HG02870 (cell line): ENCODE measurements at regions not wholly inside any gene's neighbourhood (a gene's known extent, or its start where the extent isn't known, plus 50 kb on each side); places are given as distances from the start of the nearest gene placed in this dataset.
"Not testable (repeated sequence)": the region's sequence is repeated elsewhere in the genome, so short reads cannot be mapped to it uniquely, and the experiment has no call there.

ENCODE experiments used
- ATAC-seq: cut with Tn5 transposase; IDR thresholded peaks from one replicate; pipeline ENCODE4 v1.9.1; 2021; ENCODE audit warnings: mild to moderate bottlenecking, moderate library complexity; ENCODE audit not compliant: unreplicated experiment

GRCh38 chr1:91207691-91208090 lies 185.9 kb upstream of the ZNF644 start:
- not testable (repeated sequence) for ATAC-seq

- ATAC-seq = not testable (repeated sequence)
These were observed 182.3 kb upstream of the ZNF644 start for GRCh38 chr1:91204150-91204549.

GRCh38 chr1:91201694-91202093 lies 179.9 kb upstream of the ZNF644 start:
- ATAC-seq = no peak

GRCh38 chr1:91201176-91201575 lies 179.3 kb upstream of the ZNF644 start:
- ATAC-seq = no peak

GRCh38 chr1:91200675-91201074 lies 178.8 kb upstream of the ZNF644 start:
- no peak for ATAC-seq

- ATAC-seq = no peak
These were observed 178.2 kb upstream of the ZNF644 start for GRCh38 chr1:91199988-91200387.

GRCh38 chr1:91190996-91191395 lies 169.2 kb upstream of the ZNF644 start:
- no peak for ATAC-seq

- no peak for ATAC-seq
These were observed 167.3 kb upstream of the ZNF644 start for GRCh38 chr1:91189096-91189495.

- ATAC-seq = not testable (repeated sequence)
These were observed 161.0 kb upstream of the ZNF644 start for GRCh38 chr1:91182807-91183206.

GRCh38 chr1:91176250-91176649 lies 154.4 kb upstream of the ZNF644 start:
- ATAC-seq = no peak

GRCh38 chr1:91174734-91175133 lies 152.9 kb upstream of the ZNF644 start:
- no peak for ATAC-seq

- ATAC-seq = no peak
These were observed 151.6 kb upstream of the ZNF644 start for GRCh38 chr1:91173346-91173890.

GRCh38 chr1:91172541-91172940 lies 150.7 kb upstream of the ZNF644 start:
- ATAC-seq = no peak

GRCh38 chr1:91171898-91172297 lies 150.1 kb upstream of the ZNF644 start:
- ATAC-seq = no peak

GRCh38 chr1:91170571-91170970 lies 148.7 kb upstream of the ZNF644 start:
- no peak for ATAC-seq

GRCh38 chr1:91166106-91166712 lies 144.4 kb upstream of the ZNF644 start:
- peak; percentile 45 for ATAC-seq

GRCh38 chr1:91165033-91165654 lies 143.3 kb upstream of the ZNF644 start:
- ATAC-seq = peak; percentile 90

- ATAC-seq = no peak
These were observed 140.8 kb upstream of the ZNF644 start for GRCh38 chr1:91162613-91163012.

GRCh38 chr1:91161749-91162148 lies 139.9 kb upstream of the ZNF644 start:
- no peak for ATAC-seq

GRCh38 chr1:91161166-91161565 lies 139.3 kb upstream of the ZNF644 start:
- no peak for ATAC-seq

- no peak for ATAC-seq
These were observed 138.7 kb upstream of the ZNF644 start for GRCh38 chr1:91160363-91161075.

- ATAC-seq = no peak
These were observed 131.5 kb upstream of the ZNF644 start for GRCh38 chr1:91153341-91153740.
